ENCODE measurements at regions not wholly inside any gene's neighbourhood (a gene's known extent, or its start where the extent isn't known, plus 50 kb on each side); places are given as distances from the start of the nearest gene placed in this dataset.

DNA sequence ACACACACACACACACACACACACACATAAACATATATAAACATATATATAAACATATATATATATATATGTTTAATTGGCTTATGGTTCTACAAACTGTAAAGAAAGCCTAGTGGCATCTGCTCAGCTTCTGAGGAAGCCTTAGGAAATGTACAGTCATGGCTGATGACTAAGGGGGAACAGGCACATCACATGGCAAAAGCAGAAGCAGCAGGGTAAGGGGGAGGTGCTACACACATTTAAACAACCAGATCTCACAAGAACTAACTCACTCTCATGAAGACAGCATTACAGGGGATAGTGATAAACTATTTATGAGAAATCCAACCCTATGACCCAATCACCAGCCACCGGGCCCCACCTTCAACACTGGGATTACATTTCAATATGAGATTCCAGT is 922.9 kb downstream of the SI start:
- intact Hi-C loops (cut with micrococcal nuclease) = no loop called here
- POLR2A ChIA-PET = no interaction called here
- in situ Hi-C loops (cut with MboI) = no loop called here
- TF ChIP-seq CHD4 (IDR thresholded peaks at IDR 0.05; ENCODE audit: insufficient read depth, insufficient replicate concordance, low read depth, low read length, poor library complexity, severe bottlenecking) (no peak), NFE2L1 (tag; IDR thresholded peaks at IDR 0.05; ENCODE audit: borderline replicate concordance, low read depth) (no peak), FOXK1 (CRISPR knock-in tag; IDR thresholded peaks at IDR 0.05; ENCODE audit: borderline replicate concordance) (no peak), MECOM (CRISPR knock-in tag; IDR thresholded peaks at IDR 0.05) (no peak), HMG20A (CRISPR knock-in tag; conservative IDR thresholded peaks at IDR 0.05) (no peak), AFF4 (CRISPR knock-in tag; IDR thresholded peaks at IDR 0.05) (no peak), ZNF436 (CRISPR knock-in tag; IDR thresholded peaks at IDR 0.05) (no peak), ZNF766 (CRISPR knock-in tag; conservative IDR thresholded peaks at IDR 0.05) (no peak), COPS2 (conservative IDR thresholded peaks at IDR 0.05) (no peak), ZNF263 (CRISPR knock-in tag; IDR thresholded peaks at IDR 0.05; ENCODE audit: borderline replicate concordance) (no peak), KDM4B (IDR thresholded peaks at IDR 0.05; ENCODE audit: borderline replicate concordance in 2 of 2, low read depth in 1 of 2) (no peak), DNMT1 (IDR thresholded peaks at IDR 0.05) (no peak), NFYB (IDR thresholded peaks at IDR 0.05; ENCODE audit: extremely low read depth, insufficient read length) (no peak), EHMT2 (IDR thresholded peaks at IDR 0.05) (no peak)
- TF ChIP-seq, protein P1, sequence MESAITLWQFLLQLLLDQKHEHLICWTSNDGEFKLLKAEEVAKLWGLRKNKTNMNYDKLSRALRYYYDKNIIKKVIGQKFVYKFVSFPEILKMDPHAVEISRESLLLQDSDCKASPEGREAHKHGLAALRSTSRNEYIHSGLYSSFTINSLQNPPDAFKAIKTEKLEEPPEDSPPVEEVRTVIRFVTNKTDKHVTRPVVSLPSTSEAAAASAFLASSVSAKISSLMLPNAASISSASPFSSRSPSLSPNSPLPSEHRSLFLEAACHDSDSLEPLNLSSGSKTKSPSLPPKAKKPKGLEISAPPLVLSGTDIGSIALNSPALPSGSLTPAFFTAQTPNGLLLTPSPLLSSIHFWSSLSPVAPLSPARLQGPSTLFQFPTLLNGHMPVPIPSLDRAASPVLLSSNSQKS (CRISPR knock-in tag; IDR thresholded peaks at IDR 0.05) = no peak
- TF ChIP-seq, protein P2, sequence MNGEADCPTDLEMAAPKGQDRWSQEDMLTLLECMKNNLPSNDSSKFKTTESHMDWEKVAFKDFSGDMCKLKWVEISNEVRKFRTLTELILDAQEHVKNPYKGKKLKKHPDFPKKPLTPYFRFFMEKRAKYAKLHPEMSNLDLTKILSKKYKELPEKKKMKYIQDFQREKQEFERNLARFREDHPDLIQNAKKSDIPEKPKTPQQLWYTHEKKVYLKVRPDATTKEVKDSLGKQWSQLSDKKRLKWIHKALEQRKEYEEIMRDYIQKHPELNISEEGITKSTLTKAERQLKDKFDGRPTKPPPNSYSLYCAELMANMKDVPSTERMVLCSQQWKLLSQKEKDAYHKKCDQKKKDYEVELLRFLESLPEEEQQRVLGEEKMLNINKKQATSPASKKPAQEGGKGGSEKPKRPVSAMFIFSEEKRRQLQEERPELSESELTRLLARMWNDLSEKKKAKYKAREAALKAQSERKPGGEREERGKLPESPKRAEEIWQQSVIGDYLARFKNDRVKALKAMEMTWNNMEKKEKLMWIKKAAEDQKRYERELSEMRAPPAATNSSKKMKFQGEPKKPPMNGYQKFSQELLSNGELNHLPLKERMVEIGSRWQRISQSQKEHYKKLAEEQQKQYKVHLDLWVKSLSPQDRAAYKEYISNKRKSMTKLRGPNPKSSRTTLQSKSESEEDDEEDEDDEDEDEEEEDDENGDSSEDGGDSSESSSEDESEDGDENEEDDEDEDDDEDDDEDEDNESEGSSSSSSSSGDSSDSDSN (IDR thresholded peaks at IDR 0.05; ENCODE audit: borderline replicate concordance in 1 of 2, low read depth in 2 of 2, low read length in 2 of 2) = no peak

More for the DNA sequence above, 922.9 kb downstream of the SI start:
- no peaks in the 10 kb centered on the region for H4K20me1 ChIP-seq (replicated peaks; ENCODE audit: control insufficient read depth, insufficient read depth, low read length)
- no peak for FAIRE-seq
- no peaks in the 10 kb centered on the region for H3K4me1 ChIP-seq (replicated peaks in 1 of 2; ENCODE audit: control insufficient read depth in 2 of 2, insufficient read depth in 2 of 2, low read length in 2 of 2)
- 0% methylated on average over 1 of the region's 1 CpG for WGBS (ENCODE audit: insufficient coverage, low coverage, missing lambda C conversion rate)
- no peak overlapping the region for H3K9ac ChIP-seq (ENCODE audit: insufficient read depth in 1 of 2, low read depth in 2 of 2, low read length in 2 of 2)
- CTCF ChIA-PET (ENCODE audit: low intra/inter-chr PET ratio) = no interaction called here
- no peak overlapping the region for H3K4me3 ChIP-seq
- no TSS peak for BruUV-seq (replicated peaks)
- H3K9me1 ChIP-seq (ENCODE audit: control insufficient read depth, insufficient read depth, low read length) = no peaks in the 10 kb centered on the region
- H3K27ac ChIP-seq (ENCODE audit: extremely low read depth, low read depth, low read length) = no peak overlapping the region
- no peak for DNase-seq (ENCODE audit: extremely low read depth in 1 of 4, low spot score in 3 of 4)
- H3K36me3 ChIP-seq (ENCODE audit: control insufficient read depth, insufficient read depth, low read length) = no peaks in the 10 kb centered on the region
- H2AFZ ChIP-seq (ENCODE audit: low read depth, low read length) = no peak overlapping the region
- no peak overlapping the region for H3K4me2 ChIP-seq (ENCODE audit: insufficient read depth, low read length)
- H3K79me2 ChIP-seq (ENCODE audit: control insufficient read depth, insufficient read depth, low read length) = no peaks in the 10 kb centered on the region
- H3K27me3 ChIP-seq (ENCODE audit: control insufficient read depth in 2 of 2, insufficient read depth in 2 of 2, low read length in 2 of 2) = no peaks in the 10 kb centered on the region
- no peaks in the 10 kb centered on the region for H3K9me3 ChIP-seq (replicated peaks; ENCODE audit: control insufficient read depth, insufficient read depth, low read depth, low read length)
- no peak for ATAC-seq
